NCI-H2227 treated with DMSO at 0.1 percent for 48 hours (cell line): ENCODE measurements at regions not wholly inside any gene's neighbourhood (a gene's known extent, or its start where the extent isn't known, plus 50 kb on each side); places are given as distances from the start of the nearest gene placed in this dataset.
"Not testable (repeated sequence)": the region's sequence is repeated elsewhere in the genome, so short reads cannot be mapped to it uniquely, and the experiment has no call there.

Experiments
- DNase-seq: peaks from one replicate; lab custom pipeline; 2025; lab: John Stamatoyannopoulos, UW

- not testable (repeated sequence) for DNase-seq
Observed at GRCh38 chr3:15993660-15994059, 180.8 kb upstream of the GALNT15 start.

GRCh38 chr3:15996496-15996895 lies 178.0 kb upstream of the GALNT15 start:
- not testable (repeated sequence) for DNase-seq

- DNase-seq, result no peak
Observed at GRCh38 chr3:15997274-15997943, 177.1 kb upstream of the GALNT15 start.

- no peak for DNase-seq
Observed at GRCh38 chr3:15998911-15999310, 175.6 kb upstream of the GALNT15 start.

- DNase-seq, result no peak
Observed at GRCh38 chr3:16004812-16005211, 169.7 kb upstream of the GALNT15 start.

- no peak for DNase-seq
Observed at GRCh38 chr3:16011376-16011775, 163.1 kb upstream of the GALNT15 start.

GRCh38 chr3:16012086-16012485 lies 162.4 kb upstream of the GALNT15 start:
- DNase-seq, result no peak

GRCh38 chr3:16013568-16013967 lies 160.9 kb upstream of the GALNT15 start:
- DNase-seq, result no peak

- DNase-seq, result not testable (repeated sequence)
Observed at GRCh38 chr3:16021801-16022200, 152.7 kb upstream of the GALNT15 start.

- not testable (repeated sequence) for DNase-seq
Observed at GRCh38 chr3:16023881-16024280, 150.6 kb upstream of the GALNT15 start.

GRCh38 chr3:16024548-16024947 lies 149.9 kb upstream of the GALNT15 start:
- DNase-seq, result no peak

GRCh38 chr3:16026753-16027152 lies 147.7 kb upstream of the GALNT15 start:
- no peak for DNase-seq

- DNase-seq, result no peak
Observed at GRCh38 chr3:16028604-16029003, 145.9 kb upstream of the GALNT15 start.

- DNase-seq, result no peak
Observed at GRCh38 chr3:16030342-16030741, 144.1 kb upstream of the GALNT15 start.

- no peak for DNase-seq
Observed at GRCh38 chr3:16031434-16031833, 143.0 kb upstream of the GALNT15 start.

- DNase-seq, result no peak
Observed at GRCh38 chr3:16033889-16034687, 140.4 kb upstream of the GALNT15 start.

- DNase-seq, result no peak
Observed at GRCh38 chr3:16040991-16041390, 133.5 kb upstream of the GALNT15 start.

- peak; percentile 15 for DNase-seq
Observed at GRCh38 chr3:16048435-16049318, 125.8 kb upstream of the GALNT15 start.

GRCh38 chr3:16050641-16051467 lies 123.6 kb upstream of the GALNT15 start:
- no peak for DNase-seq

- no peak for DNase-seq
Observed at GRCh38 chr3:16051691-16052090, 122.8 kb upstream of the GALNT15 start.

- DNase-seq, result no peak
Observed at GRCh38 chr3:16052964-16053363, 121.5 kb upstream of the GALNT15 start.

- DNase-seq, result no peak
Observed at GRCh38 chr3:16053794-16054193, 120.7 kb upstream of the GALNT15 start.
